Prostate gland (tissue), 2 donors: ENCODE measurements at regions not wholly inside any gene's neighbourhood (a gene's known extent, or its start where the extent isn't known, plus 50 kb on each side); places are given as distances from the start of the nearest gene placed in this dataset.

ENCODE experiments used
- POLR2A ChIP-seq: fragments of 450-650 bp; IDR thresholded peaks from one replicate; pipeline ENCODE4 v1.6.1; 2016; ENCODE audit warnings: antibody characterized with exemption, mild to moderate bottlenecking
- POLR2AphosphoS5 ChIP-seq: sonication (generic); formaldehyde crosslinking; IDR thresholded peaks from one replicate; pipeline ENCODE4 v1.6.1; 2017; ENCODE audit warnings: antibody characterized with exemption
- TF ChIP-seq, protein P1 (sequence below), 4 experiments: fragments of 200-600 bp in 2 of 4; fragments of 450-650 bp in 2 of 4; sonication (generic) in 2 of 4; IDR thresholded peaks; 1 replicate in 3 of 4; 2 replicates in 1 of 4; pipeline ENCODE4 v1.5.1; 2016 to 2019; ENCODE audit warnings: antibody characterized with exemption in 4 of 4, mild to moderate bottlenecking in 2 of 4, moderate library complexity in 2 of 4

- TF ChIP-seq, protein P1, sequence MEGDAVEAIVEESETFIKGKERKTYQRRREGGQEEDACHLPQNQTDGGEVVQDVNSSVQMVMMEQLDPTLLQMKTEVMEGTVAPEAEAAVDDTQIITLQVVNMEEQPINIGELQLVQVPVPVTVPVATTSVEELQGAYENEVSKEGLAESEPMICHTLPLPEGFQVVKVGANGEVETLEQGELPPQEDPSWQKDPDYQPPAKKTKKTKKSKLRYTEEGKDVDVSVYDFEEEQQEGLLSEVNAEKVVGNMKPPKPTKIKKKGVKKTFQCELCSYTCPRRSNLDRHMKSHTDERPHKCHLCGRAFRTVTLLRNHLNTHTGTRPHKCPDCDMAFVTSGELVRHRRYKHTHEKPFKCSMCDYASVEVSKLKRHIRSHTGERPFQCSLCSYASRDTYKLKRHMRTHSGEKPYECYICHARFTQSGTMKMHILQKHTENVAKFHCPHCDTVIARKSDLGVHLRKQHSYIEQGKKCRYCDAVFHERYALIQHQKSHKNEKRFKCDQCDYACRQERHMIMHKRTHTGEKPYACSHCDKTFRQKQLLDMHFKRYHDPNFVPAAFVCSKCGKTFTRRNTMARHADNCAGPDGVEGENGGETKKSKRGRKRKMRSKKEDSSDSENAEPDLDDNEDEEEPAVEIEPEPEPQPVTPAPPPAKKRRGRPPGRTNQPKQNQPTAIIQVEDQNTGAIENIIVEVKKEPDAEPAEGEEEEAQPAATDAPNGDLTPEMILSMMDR (IDR thresholded peaks at IDR 0.05), result no peak
- TF ChIP-seq POLR2A, result no peak
- no peak for TF ChIP-seq POLR2AphosphoS5
Observed at GRCh38 chr6:147820520-147820919, 312.0 kb downstream of the SAMD5 start.
